AG09319 (cell line): ENCODE measurements at regions not wholly inside any gene's neighbourhood (a gene's known extent, or its start where the extent isn't known, plus 50 kb on each side); places are given as distances from the start of the nearest gene placed in this dataset.

Experiments used
- DNase-seq: peaks from one replicate; pipeline ENCODE4 v3.0.0-alpha.2; 2010; ENCODE audit warnings: low read depth; ENCODE audit errors: extremely low read depth
- CTCF ChIP-seq: IDR thresholded peaks from 2 replicates; pipeline ENCODE4 v1.5.1; 2011; ENCODE audit warnings: low read depth, mild to moderate bottlenecking, inconsistent platforms, low read length, moderate library complexity

- no peak for TF ChIP-seq CTCF
- DNase-seq, result no peak
Measured at GRCh38 chr5:124592891-124593290, 153.5 kb downstream of the ZNF608 start.

- no peak for TF ChIP-seq CTCF
- DNase-seq, result no peak
Measured at GRCh38 chr5:124591583-124591982, 154.9 kb downstream of the ZNF608 start.

- DNase-seq, result no peak
- no peak for TF ChIP-seq CTCF
Measured at GRCh38 chr5:124590686-124591085, 155.8 kb downstream of the ZNF608 start.

- TF ChIP-seq CTCF, result no peak
- no peak for DNase-seq
Measured at GRCh38 chr5:124587280-124587679, 159.2 kb downstream of the ZNF608 start.

GRCh38 chr5:124584991-124585715 lies 161.3 kb downstream of the ZNF608 start:
- DNase-seq, result no peak
- TF ChIP-seq CTCF, result no peak

GRCh38 chr5:124583469-124584350 lies 162.7 kb downstream of the ZNF608 start:
- TF ChIP-seq CTCF, result no peak
- DNase-seq, result no peak

- TF ChIP-seq CTCF, result no peak
- no peak for DNase-seq
Measured at GRCh38 chr5:124582561-124582840, 163.9 kb downstream of the ZNF608 start.
